Sciatic nerve (tissue), 2 donors: ENCODE measurements at regions not wholly inside any gene's neighbourhood (a gene's known extent, or its start where the extent isn't known, plus 50 kb on each side); places are given as distances from the start of the nearest gene placed in this dataset.
A peak's percentile ranks its signal among the peaks of the same experiment; 100 is the strongest.
"Not testable (repeated sequence)": the region's sequence is repeated elsewhere in the genome, so short reads cannot be mapped to it uniquely, and the experiment has no call there.

Experiments used
- ATAC-seq: fragments of 200-7000 bp; cut with Tn5 transposase; one replicate; pipeline ENCODE4 v1.9.1; 2020; ENCODE audit warnings: mild to moderate bottlenecking, moderate library complexity
- DNase-seq: peaks from one replicate; pipeline ENCODE4 v3.0.0-alpha.2; 2020; ENCODE audit warnings: low spot score
- intact Hi-C: fragments of 100-400 bp; cut with DNase I; formaldehyde crosslinking; loops from one replicate; pipeline ENCODE4 v1.14.2; 2022
- donor health status: DM: no; HTN: no; CAD: no.
- donor health status: DM: no; HTN: no; CAD: no.

GRCh38 chr4:123588631-123589241, 192.1 kb downstream of the SPRY1 start:
- ATAC-seq (peak; percentile 96), DNase-seq (no peak)
- intact Hi-C loops = no loop called here

DNA sequence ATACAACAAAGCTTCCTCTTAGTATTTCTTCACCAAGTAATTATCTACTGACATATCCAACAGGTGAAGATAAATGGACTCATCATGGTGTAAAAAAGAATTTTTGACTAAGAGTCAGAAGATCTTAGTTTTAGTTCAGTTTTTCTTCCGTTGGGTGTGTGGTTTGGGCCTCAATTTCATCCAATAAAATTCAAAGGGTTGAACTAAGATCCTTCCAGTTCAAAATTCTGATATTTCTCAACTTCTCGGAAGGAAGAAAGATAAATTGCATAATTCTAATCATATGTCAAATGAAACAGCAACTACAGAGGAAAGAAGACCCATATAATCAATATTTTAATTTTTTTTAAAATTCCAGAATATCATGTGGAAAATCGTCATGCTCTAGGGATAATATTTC, 192.7 kb downstream of the SPRY1 start:
- ATAC-seq (no peak), DNase-seq (no peak)
- intact Hi-C loops = no loop called here

- intact Hi-C loops = no loop called here
- DNase-seq (no peak), ATAC-seq (no peak)
Observed at GRCh38 chr4:123591875-123592274, 195.3 kb downstream of the SPRY1 start.

DNA sequence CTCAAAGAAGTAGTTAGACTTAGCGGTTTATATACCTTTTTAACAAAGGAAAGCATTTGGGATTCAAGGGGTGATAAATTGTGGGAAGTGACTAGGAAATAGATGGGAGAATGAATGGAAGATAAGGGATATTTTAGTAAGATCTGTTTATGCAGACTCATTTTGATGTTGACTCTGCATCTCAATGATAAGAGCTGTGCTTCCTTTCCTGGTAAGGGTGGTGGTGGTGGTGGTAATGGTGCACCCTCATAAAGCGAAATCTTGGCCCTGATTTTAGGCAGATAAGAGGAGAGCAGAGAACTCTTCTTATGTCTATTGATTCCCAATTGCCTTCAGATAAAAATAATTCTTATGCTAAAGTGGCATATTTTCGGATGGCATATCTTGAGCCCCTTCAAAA, 197.1 kb downstream of the SPRY1 start:
- intact Hi-C loops = no loop called here
- DNase-seq (no peak), ATAC-seq (no peak)

DNA sequence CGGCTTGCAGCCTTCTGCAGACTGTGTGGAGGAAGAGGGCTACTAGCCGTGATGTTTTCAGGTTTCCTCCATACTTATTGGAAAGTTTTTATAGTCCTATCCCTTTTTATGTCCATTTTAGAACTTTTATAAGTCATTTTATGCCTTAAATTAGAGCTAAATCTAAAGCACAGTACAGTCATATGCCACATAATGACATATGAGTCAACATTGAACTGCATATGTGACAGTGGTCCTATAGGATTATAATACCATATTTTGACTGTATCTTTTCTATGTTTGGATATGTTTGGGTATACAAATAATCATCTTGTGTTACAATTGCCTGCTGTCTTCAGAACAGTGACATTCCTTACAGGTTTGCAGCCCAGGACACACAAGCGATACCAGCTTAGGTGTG, 200.2 kb downstream of the SPRY1 start:
- DNase-seq = no peak
- intact Hi-C loops = no loop called here
- no peak for ATAC-seq

DNA sequence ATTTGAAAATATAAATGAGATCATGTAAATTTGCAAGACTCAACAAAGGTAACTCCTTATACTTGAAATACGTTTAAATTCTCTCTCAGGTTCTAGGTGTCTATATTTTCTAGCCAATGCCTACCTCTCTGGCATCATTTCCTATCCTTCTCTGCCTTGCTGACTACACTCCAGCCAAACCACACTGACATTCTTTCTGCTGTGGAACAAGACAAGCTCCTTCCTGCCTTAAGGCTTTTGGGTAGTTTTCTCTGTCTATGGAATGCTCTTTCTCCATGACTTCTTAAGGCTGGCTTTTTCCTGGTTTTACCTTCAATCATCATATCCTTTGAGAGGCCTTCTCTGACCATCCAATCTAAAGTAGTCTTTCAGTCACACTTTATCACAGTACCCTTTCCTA, 201.0 kb downstream of the SPRY1 start:
- intact Hi-C loops = no loop called here
- DNase-seq (no peak), ATAC-seq (no peak)

- intact Hi-C loops = no loop called here
- DNase-seq = no peak
- no peak for ATAC-seq
Observed at GRCh38 chr4:123598331-123598730, 201.7 kb downstream of the SPRY1 start.

DNA sequence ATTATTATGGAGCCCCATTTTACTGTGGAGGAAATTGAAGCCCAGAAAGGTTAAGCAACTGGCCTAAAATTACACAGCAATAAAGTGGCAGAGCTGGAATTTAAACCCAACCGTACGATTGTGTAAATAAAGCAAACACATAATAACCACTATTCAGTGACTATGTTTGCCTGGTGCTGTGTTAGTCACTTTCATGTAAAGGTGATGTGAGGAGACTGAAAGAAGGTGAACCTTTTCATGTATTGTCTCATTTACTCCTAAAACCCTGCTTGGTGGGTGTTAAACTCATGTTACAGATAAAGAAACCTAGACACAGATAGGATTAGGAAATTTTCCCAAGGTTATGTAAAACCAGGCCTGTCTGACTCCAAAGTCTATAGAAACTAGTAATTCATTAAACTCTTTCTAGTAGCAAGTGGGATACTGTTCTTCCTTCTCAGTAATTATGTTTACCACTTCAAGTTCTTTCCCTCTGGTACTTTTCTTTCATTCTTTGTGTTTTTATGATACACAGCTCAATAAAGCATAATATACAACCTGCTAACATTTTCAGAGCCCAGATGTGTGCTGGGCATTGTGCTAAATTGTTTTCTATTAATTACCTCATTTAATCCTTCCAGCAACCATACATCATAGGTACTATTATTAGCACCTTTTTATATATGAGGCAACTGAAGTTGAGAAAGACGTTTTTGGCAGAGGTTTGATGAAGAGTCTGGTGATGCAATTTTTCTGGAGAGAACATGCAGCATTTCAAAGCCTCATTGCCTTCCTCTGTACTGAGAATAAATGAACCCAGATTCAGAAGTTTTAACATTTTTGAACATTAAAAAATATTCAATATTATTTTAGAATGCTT, 202.7 kb downstream of the SPRY1 start:
- intact Hi-C loops = no loop called here
- ATAC-seq (peak; percentile 85), DNase-seq (no peak)

- intact Hi-C loops = no loop called here
- DNase-seq (peak; percentile 80), ATAC-seq (peak; percentile 91)
Observed at GRCh38 chr4:123599920-123600810, 203.6 kb downstream of the SPRY1 start.

DNA sequence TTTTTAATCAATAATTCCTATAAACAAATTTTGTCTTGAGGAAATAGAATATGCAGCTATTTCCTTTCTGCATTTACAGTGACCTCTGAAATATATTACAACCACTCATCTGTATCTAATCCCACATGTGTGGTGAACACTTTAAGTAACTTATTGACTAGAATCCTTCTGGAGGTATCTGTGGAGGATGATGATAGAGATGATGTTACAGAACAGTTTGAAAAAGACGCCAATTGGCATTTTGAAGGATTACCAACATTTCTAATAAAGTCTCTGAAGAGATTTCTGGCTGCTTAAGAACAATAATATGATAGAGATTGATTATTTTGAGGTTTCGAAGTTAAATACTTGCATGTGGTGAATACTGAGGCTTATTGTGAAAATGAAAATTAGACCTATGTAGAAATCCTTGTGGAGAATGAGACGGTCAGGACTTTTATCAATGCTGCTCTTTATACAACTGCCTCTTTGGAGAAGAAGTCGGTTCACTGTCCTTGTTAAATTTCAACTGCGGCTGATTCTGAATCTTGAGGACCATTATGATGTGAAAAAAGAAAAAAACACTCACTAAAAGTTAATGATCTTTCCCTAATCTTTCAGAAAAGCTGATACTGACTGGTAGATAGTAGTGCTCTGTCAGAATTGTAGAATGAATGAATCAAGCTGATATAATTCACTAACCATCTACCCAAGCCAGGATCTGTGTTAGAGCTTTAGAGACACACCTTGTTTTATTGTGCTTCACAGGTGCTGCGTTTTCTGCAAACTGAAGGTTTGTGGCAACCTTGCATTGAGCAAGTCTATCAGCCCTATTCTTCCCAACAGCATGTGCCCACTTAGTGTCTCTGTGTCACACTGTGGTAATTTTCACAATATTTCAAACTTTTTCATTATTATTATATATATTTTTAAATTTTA, 204.7 kb downstream of the SPRY1 start:
- intact Hi-C loops = no loop called here
- no peak for ATAC-seq
- no peak for DNase-seq

DNA sequence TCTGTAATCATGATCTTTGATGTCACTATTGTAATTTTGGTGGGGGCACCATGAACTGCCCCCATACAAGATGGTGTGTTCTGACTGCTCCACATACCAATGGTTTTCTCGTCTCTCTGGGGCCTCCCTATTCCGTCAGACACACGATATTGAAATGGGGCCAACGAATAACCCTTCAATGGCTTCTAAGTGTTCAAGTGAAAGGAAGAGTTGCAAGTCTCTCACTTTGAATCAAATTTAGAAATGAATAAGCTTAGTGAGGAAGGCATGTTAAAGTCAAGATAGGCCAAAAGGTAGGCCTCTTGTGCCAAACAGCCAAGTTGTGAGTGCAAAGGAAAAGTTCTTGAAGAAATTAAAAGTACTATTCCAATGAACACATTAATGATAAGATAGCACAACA, 205.4 kb downstream of the SPRY1 start:
- DNase-seq (no peak), ATAC-seq (no peak)

DNA sequence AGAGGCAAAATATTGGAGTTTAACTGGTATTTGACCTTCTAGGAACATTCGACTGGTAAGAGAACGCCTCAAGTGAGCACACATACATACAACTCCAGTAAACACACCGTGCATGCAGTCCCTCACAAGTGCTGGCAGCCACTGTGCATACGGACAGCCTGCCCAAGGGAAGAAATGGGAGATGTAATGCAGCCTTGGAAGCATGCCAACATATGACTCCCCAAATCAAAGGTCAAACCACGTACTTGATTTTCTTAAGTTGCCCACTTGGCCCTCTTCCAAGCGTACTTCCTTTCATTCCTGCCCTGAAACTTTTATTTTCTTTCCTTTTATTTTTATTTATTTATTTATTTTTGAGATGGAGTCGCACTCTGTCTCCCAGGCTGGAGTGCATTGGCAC, 206.6 kb downstream of the SPRY1 start:
- DNase-seq (no peak), ATAC-seq (no peak)
- intact Hi-C loops = no loop called here

More for the DNA sequence above, 205.4 kb downstream of the SPRY1 start:
- intact Hi-C loops = no loop called here

GRCh38 chr4:123605797-123606196, 209.2 kb downstream of the SPRY1 start:
- DNase-seq, intact Hi-C loops, ATAC-seq: not testable (repeated sequence)

DNA sequence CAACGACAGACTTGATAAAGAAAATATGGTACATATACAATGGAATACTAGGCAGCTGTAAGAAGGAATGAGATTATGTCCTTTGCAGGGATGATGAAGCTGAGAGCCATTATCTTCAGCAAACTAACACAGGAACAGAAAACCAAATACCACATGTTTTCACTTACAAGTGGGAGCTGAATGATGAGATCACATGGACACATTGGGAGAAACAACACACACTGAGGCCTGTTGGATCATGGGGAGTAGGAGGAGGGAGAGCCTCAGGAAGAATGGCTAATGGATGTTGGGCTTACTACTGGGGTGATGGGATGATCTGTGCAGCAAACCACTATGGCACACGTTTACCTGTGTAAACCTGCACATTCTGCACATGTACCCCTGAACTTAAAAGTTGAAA, 209.7 kb downstream of the SPRY1 start:
- DNase-seq (no peak), ATAC-seq (no peak)
- intact Hi-C loops = no loop called here

DNA sequence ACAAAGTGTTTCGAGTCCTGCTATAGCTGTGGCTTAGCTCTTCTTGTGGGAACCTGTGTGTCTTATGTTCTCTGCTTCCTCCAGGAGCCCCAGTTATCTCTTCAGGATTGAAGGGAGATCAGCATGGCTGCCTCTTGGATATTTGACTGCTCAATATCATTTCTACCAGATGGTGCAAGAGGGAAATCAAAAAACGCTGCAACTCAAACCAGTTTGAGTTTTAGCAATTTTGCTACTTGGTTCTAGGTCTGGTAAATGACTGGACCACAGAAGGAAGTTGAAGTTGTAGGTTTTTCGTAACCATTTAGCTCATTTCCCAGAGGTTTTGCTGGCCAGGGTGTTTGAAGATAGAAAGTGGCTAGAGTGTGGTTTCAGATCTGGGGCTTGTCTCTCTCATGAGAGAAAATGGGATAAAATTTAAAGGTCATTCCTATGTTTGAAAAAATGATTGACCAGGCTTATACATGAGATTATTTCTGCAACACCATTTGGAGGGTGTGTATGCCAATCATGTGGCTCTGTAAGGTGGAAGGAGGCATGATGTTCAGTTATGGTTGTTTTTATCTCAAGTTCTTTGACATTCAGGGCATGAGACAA, 210.4 kb downstream of the SPRY1 start:
- intact Hi-C loops = no loop called here
- DNase-seq (no peak), ATAC-seq (no peak)

DNA sequence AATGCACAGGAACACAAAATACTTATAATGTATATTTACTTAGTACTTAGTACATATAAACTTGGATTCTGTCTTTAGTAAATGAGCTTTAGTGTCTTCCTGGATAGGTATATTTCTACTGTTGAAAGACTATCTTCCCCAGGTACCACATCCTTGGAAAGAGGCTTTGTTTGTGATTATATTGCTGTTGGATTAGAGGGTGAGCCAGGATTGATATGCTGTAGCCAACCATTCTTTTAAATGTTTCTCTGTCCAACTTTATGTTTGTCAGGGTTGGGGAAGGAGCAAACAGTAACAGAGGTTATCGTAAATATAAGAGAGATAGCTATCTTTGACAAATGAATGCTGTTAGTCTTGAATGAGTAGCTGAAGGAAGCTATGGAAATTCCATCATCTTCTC, 213.2 kb downstream of the SPRY1 start:
- ATAC-seq (no peak), DNase-seq (no peak)
- intact Hi-C loops = no loop called here

DNA sequence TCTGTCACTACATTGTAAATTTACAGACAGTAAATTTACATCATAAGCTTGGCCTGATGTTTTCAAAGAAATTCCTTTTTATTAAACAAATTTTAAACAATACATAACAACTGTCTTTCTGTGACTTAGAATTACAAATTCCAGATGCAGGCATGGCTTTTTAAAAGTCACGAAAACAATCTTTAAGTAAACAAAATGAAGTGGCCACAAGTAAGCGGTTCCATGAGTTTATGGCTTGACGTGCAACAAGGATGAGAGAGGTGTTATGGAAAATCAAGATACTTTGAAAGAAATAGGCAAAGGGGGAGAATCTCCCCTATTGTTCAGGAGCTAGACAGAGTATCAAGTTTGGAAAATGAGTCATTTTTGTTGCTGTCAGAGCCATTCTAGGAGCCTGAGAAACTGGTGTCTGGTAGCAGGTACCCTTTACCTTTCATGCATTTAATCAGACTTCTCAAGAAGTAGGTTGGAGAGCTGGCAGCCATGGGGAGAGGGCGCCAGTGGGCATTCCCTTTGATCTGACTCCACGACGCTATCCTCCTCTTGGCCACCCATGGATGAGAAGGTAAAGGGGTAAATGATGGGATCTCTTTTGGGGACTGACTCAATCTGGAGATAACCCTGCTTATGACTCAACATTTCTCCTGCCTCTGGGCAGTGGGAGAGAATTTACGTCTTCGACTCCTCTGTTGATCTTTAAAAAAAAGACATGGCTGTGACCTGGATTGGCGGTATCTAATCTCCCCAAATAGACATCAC, 217.2 kb downstream of the SPRY1 start:
- DNase-seq = no peak
- no peak for ATAC-seq
- intact Hi-C loops = loop anchor here (2.0 kb wide), 1 partner anchor 69 kb away; no protein-coding TSS in a partner anchor

GRCh38 chr4:123615901-123616300, 219.3 kb downstream of the SPRY1 start:
- intact Hi-C loops = no loop called here
- no peak for ATAC-seq
- DNase-seq = no peak
